ENCODE measurements at regions not wholly inside any gene's neighbourhood (a gene's known extent, or its start where the extent isn't known, plus 50 kb on each side); places are given as distances from the start of the nearest gene placed in this dataset.
A peak's percentile ranks its signal among the peaks of the same experiment; 100 is the strongest.

DNA sequence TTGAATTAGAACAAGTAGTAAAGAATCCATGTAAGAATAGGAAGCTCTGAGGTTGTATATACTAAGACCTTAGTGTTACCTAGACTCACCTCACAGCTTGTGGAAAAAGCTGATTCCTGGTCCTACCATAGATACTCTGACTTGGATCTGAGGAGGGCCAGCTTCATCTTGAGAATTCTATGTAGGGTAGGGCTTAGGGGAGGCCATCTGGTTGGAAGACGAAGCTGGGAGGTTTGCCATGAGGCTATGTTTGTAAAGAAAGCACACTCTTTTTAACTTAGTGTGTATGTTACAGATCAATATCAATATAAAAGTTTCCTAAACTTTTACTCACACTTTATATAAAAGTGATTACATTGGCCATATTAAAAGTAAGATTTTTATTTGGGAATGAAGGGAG is 77.1 kb upstream of the GALNT5 start:
- DNase-seq (ENCODE audit: low spot score) (no peak), FAIRE-seq (no peak)

DNA sequence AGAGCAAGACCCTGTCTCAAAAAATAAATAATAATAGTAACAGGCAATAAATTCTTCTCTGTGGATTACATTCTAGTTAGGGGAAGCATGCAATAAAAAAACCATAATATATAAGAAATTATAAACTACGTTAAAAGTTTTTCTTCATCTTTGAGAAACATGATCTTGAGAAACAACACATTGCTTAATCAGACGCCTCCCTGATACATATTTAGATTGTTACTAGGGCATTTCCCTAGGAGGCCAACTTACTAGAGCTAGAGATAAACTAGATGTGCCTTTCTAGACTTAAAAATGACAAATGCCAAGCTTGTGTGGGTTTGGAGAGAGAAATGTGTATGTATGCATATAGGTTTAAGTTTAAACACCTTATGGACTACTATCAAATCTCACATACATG is 76.3 kb upstream of the GALNT5 start:
- no peak for FAIRE-seq
- no peak for DNase-seq (ENCODE audit: low spot score)

GRCh38 chr2:157182204-157182709 is 75.2 kb upstream of the GALNT5 start:
- no peak for DNase-seq (ENCODE audit: low spot score)
- FAIRE-seq = no peak

GRCh38 chr2:157182834-157183396 is 74.6 kb upstream of the GALNT5 start:
- peak; percentile 52 for FAIRE-seq
- DNase-seq (ENCODE audit: low spot score) = peak; percentile 23

DNA sequence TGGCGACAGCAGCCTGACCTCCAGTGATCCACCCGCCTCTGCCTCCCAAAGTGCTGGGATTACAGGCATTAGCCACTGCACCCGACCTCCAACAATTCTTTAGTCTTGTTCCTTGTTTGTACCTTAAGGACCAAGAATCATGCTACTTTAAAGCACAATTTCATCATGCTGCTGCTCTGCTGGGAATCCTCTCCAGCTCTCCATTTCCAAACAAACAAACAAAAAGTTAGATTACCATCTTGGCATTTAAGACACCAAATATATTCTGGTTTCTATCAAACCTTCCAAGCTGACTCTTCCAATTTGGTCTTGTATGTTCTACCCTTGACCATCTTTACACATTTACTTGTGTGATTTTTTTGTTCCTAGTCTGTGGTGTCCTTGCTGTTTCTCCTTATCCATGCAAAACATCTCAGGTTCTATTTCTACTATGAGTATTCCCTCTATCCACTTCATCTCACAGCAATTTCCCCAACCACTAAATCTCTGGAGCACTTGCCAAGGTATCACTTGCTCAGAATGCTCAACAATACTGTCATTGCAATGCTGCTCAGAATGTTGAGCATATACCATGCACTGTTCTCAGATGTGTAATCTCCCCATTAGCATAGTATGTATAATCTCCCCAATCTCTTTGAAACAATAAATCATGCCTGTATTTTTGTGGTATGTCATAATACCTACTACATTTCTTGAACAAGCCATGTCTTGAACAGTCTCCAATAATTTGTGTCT is 73.2 kb upstream of the GALNT5 start:
- DNase-seq (ENCODE audit: low spot score) (no peak), FAIRE-seq (no peak)

GRCh38 chr2:157185476-157186227 is 71.9 kb upstream of the GALNT5 start:
- DNase-seq (ENCODE audit: low spot score) (no peak), FAIRE-seq (no peak)

- DNase-seq (ENCODE audit: low spot score) (peak; percentile 49), FAIRE-seq (no peak)
These were observed 67.4 kb upstream of the GALNT5 start for GRCh38 chr2:157190151-157190550.

GRCh38 chr2:157191186-157191585 is 66.3 kb upstream of the GALNT5 start:
- DNase-seq (ENCODE audit: low spot score) = no peak
- no peak for FAIRE-seq

DNA sequence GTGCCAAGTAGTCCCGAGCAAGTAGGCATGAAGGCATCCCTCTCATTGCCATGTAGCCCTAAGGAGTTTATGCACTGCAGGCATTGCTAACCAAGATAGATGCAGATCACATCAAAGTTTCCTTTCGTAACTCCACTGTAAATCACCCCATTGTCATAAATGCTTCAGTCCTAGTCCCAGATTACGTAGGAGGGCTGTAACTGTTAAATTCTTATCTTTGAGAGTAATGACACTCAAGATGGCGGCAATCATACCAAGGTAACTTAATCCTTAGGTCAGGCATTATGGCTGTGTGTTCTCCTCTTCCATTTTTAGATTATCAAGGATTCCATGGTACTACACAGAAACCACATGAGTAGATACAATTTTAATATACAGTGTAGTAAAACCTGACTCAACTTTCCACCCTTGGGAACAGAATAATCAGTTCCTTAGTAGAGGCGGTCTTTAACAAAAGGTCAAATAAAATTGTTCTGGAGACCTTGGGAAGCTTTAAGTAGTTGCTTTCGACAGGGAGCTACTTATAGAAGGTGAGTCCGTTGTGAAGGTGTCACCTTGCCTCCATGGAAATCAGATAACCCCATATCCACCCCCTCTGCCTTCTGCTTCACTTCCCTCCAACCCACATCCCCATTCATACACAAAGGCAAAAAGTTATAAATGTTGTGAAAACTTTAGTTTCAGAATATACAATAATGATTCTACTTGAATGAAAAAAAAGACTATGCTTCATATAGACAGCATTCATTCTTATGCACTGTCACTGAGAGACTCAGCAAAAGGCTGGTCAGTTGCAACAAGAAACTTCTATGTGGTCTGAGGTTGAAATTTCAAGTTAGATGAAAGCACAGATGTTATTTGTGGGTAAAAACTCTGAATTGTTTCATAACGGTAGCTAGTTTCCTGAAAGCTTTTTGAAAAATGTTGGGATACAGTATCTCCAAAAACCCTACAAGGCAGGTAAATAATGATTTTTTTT is 64.8 kb upstream of the GALNT5 start:
- no peak for FAIRE-seq
- DNase-seq (ENCODE audit: low spot score) = no peak

- no peak for DNase-seq (ENCODE audit: low spot score)
- no peak for FAIRE-seq
These were observed 64.0 kb upstream of the GALNT5 start for GRCh38 chr2:157193461-157193860.

GRCh38 chr2:157194097-157194688 is 63.3 kb upstream of the GALNT5 start:
- peak; percentile 50 for DNase-seq (ENCODE audit: low spot score)
- peak; percentile 85 for FAIRE-seq

DNA sequence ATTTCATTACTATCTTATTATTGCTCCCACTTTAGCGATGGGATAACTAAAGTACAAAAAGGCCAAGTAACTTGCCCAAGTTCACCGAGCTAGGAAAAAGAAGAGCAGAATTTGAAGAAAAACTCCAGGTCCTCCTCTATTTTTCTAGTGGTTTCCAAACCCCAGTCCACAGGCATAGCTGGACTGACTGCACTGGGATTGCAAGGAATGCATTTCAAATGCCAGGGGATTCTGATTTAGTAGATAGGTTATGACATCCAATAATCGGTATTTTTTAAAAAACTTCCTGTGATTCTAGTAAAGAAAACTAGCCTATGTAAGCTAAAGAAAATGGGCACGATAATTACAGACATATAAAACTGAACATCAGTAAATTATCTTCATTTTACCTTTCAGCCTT is 62.7 kb upstream of the GALNT5 start:
- FAIRE-seq (no peak), DNase-seq (ENCODE audit: low spot score) (no peak)

DNA sequence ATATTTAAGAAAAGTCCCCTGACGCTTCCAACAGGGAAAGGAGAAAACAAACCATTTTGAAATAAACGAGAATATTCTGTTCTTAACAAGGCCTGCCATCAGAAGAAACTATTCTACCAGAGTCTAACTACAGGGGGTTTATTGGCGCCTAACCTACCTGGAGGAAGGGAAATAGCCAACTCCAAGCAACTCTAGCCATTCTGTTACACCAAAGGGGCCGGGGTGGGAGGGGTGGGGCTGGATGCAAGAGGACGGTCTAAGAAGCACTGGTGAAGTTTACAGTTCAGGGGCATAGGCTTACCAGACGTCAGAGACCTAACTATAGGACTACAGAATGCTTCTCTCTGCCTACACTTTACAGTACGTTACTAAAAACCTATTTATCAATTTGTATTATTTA is 60.5 kb upstream of the GALNT5 start:
- no peak for FAIRE-seq
- no peak for DNase-seq (ENCODE audit: low spot score)

DNA sequence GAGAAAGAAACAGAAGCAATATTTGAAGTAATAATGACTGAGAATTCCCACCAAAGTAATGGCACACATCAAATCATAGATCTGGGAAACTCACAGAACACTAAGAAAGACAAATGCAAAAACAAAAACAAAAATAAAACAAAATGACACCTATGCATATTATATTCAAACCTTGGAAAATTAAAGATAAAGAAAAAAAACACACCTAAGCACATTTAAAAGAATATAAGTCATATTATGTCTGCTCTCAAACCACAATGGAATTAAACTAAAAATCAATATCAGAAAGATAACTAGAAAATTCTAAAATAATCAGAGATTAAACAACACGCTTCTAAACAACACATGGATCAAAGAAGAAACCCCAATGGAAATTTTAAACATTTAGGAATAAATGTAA is 59.7 kb upstream of the GALNT5 start:
- no peak for FAIRE-seq
- no peak for DNase-seq (ENCODE audit: low spot score)

GRCh38 chr2:157203651-157204050 is 53.9 kb upstream of the GALNT5 start:
- DNase-seq (ENCODE audit: low spot score) = no peak
- FAIRE-seq = no peak

GRCh38 chr2:157204401-157204800 is 53.1 kb upstream of the GALNT5 start:
- DNase-seq (ENCODE audit: low spot score) = no peak
- FAIRE-seq = no peak

GRCh38 chr2:157206916-157207315 is 50.6 kb upstream of the GALNT5 start:
- DNase-seq (ENCODE audit: low spot score) (no peak), FAIRE-seq (no peak)

Measured in RCC 7860 (cell line).